ENCODE measurements at regions not wholly inside any gene's neighbourhood (a gene's known extent, or its start where the extent isn't known, plus 50 kb on each side); places are given as distances from the start of the nearest gene placed in this dataset.

DNA sequence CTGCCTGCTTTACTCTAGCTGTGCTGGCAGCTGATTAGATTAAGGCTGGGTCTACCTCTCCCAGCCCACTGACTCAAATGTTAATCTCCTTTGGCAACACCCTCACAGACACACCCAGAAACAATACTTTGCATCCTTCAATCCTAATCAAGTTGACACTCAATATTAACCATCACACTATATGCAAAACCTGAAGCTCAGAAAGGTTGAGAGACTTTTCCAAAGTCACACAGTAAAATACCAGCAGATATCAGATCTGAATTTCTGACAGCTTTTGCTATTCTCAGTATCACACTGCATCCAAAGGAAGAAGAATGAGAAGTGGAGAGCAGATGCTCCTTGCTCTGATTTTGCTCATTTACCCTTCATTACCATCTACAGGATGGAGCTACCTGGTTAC lies 114.9 kb upstream of the RANBP3L start:
- ATAC-seq (ENCODE audit: low read depth) (no peak), DNase-seq (no peak)
- BruUV-seq (replicated peaks), result no TSS peak
- Histone ChIP-seq H2AFZ (replicated peaks; ENCODE audit: low read length, poor library complexity) (no peak overlapping the region), H3K56ac (ENCODE audit: extremely low read depth, insufficient read depth, low read length) (no peak overlapping the region), H4K20me1 (ENCODE audit: insufficient read depth, low read length) (no peaks in the 10 kb centered on the region), H3K9me1 (ENCODE audit: insufficient read depth, low read length) (no peaks in the 10 kb centered on the region), H3K9ac (ENCODE audit: low read depth, low read length) (no peak overlapping the region), H3K27me3 (ENCODE audit: control insufficient read depth, insufficient read depth, low read length) (peaks cover 13% of the 10 kb centered on the region), H2BK120ac (ENCODE audit: low read depth, low read length) (no peak overlapping the region), H3K4me3 (ENCODE audit: insufficient read depth, low read depth, low read length) (no peak overlapping the region), H3K79me1 (ENCODE audit: low read depth in 1 of 2, low read length in 2 of 2) (no peaks in the 10 kb centered on the region), H3K4ac (ENCODE audit: low read depth, low read length) (no peak overlapping the region), H3K4me1 (ENCODE audit: control insufficient read depth, insufficient read depth, low read length) (no peaks in the 10 kb centered on the region), H2AK5ac (ENCODE audit: low read depth, low read length) (no peak overlapping the region), H3K4me2 (ENCODE audit: low read depth, low read length) (no peak overlapping the region), H4K91ac (ENCODE audit: insufficient read depth, low read depth, low read length) (no peak overlapping the region), H3K18ac (ENCODE audit: low read depth, low read length) (no peak overlapping the region), H3K23ac (ENCODE audit: low read depth, low read length) (no peak overlapping the region), H2AK9ac (replicated peaks; ENCODE audit: low read depth, low read length, poor library complexity) (no peak overlapping the region), H2BK20ac (ENCODE audit: low read depth, low read length) (no peak overlapping the region), H2BK15ac (ENCODE audit: low read depth, low read length) (no peak overlapping the region), H3K36me3 (ENCODE audit: control insufficient read depth, insufficient read depth, low read length) (no peaks in the 10 kb centered on the region), H3K9me3 (ENCODE audit: control insufficient read depth, insufficient read depth, low read length) (no peaks in the 10 kb centered on the region), H4K8ac (ENCODE audit: low read depth in 2 of 2, low read length in 2 of 2) (no peak overlapping the region), H3K27ac (ENCODE audit: insufficient read depth, low read length) (no peak overlapping the region), H3K14ac (replicated peaks; ENCODE audit: low read depth, low read length) (no peak overlapping the region), H2BK5ac (ENCODE audit: low read depth, low read length, poor library complexity, severe bottlenecking) (no peak overlapping the region), H4K5ac (ENCODE audit: low read depth, low read length) (no peak overlapping the region)
- CTCF ChIA-PET, result interaction anchor here (0.5 to 2.4 kb wide), 4 partner anchors 43 to 283 kb away, joined by 3 to 9 read pairs (median 4); no protein-coding TSS in a partner anchor
- intact Hi-C loops (cut with micrococcal nuclease), result no loop called here
- POLR2A ChIA-PET (ENCODE audit: unreplicated experiment), result no interaction called here
- TF ChIP-seq USF2 (IDR thresholded peaks at IDR 0.05; ENCODE audit: low read depth, low read length), result no peak
- no peak for TF ChIP-seq BHLHE40 (IDR thresholded peaks at IDR 0.05; ENCODE audit: low read depth, low read length)
- TF ChIP-seq, protein P1, sequence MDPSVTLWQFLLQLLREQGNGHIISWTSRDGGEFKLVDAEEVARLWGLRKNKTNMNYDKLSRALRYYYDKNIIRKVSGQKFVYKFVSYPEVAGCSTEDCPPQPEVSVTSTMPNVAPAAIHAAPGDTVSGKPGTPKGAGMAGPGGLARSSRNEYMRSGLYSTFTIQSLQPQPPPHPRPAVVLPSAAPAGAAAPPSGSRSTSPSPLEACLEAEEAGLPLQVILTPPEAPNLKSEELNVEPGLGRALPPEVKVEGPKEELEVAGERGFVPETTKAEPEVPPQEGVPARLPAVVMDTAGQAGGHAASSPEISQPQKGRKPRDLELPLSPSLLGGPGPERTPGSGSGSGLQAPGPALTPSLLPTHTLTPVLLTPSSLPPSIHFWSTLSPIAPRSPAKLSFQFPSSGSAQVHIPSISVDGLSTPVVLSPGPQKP (IDR thresholded peaks at IDR 0.05; ENCODE audit: borderline replicate concordance, low read depth, low read length), result no peak
- TF ChIP-seq RFX5 (IDR thresholded peaks at IDR 0.05; ENCODE audit: low read depth, low read length), result no peak
- no peak for TF ChIP-seq FOS (IDR thresholded peaks at IDR 0.05; ENCODE audit: low read depth, low read length)
- TF ChIP-seq NFE2L2 (IDR thresholded peaks at IDR 0.05; ENCODE audit: low read depth, low read length), result no peak
- TF ChIP-seq MAZ (IDR thresholded peaks at IDR 0.05; ENCODE audit: borderline replicate concordance, low read depth, low read length), result no peak
- no peak for TF ChIP-seq CEBPB (IDR thresholded peaks at IDR 0.05; ENCODE audit: low read depth, low read length)
- no peak for TF ChIP-seq RCOR1 (IDR thresholded peaks at IDR 0.05; ENCODE audit: insufficient replicate concordance, low read length)
- no peak for TF ChIP-seq POLR2A (IDR thresholded peaks at IDR 0.05; ENCODE audit: low read depth, low read length)
- no peak for TF ChIP-seq SMC3 (IDR thresholded peaks at IDR 0.05; ENCODE audit: low read depth, low read length)
- TF ChIP-seq MAFK (IDR thresholded peaks at IDR 0.05; ENCODE audit: low read depth, low read length), result no peak
- in situ Hi-C loops (cut with MboI; ENCODE audit: low sequenced_read_pairs), result loop anchor here (10.0 kb wide), 1 partner anchor 88 kb away; no protein-coding TSS in a partner anchor
- dilution Hi-C loops (cut with HindIII; ENCODE audit: low sequenced_read_pairs, unreplicated experiment), result no loop called here

Measured in IMR-90 (cell line).